Neutrophil (primary cell): ENCODE measurements at regions not wholly inside any gene's neighbourhood (a gene's known extent, or its start where the extent isn't known, plus 50 kb on each side); places are given as distances from the start of the nearest gene placed in this dataset.
"Not testable (repeated sequence)": the region's sequence is repeated elsewhere in the genome, so short reads cannot be mapped to it uniquely, and the experiment has no call there.

Experiments used
- H3K27ac ChIP-seq: fragments of 200-600 bp; sonication (generic); 2 replicates; pipeline ENCODE4 v1.5.1; 2016; ENCODE audit warnings: mild to moderate bottlenecking, moderate library complexity
- H3K27me3 ChIP-seq: fragments of 200-600 bp; sonication (generic); 2 replicates; pipeline ENCODE4 v1.6.0; 2016; ENCODE audit warnings: mild to moderate bottlenecking
- H3K36me3 ChIP-seq: fragments of 200-600 bp; sonication (generic); 2 replicates; pipeline ENCODE4 v1.5.1; 2017
- H3K4me1 ChIP-seq, 2 experiments: fragments of 200-600 bp in 1 of 2; sonication (generic) in 1 of 2; 1 replicate in 1 of 2; 2 replicates in 1 of 2; pipeline versions ENCODE4 v1.5.1 to v1.6.1; 2013 to 2016; ENCODE audit warnings: low read depth in 1 of 2, low read length in 1 of 2, mild to moderate bottlenecking in 1 of 2, moderate library complexity in 1 of 2; ENCODE audit not compliant: control insufficient read depth in 1 of 2, insufficient read depth in 1 of 2
- H3K4me3 ChIP-seq, 2 experiments: fragments of 200-600 bp in 1 of 2; sonication (generic) in 1 of 2; 1 replicate in 1 of 2; 2 replicates in 1 of 2; pipeline ENCODE4 v1.5.1; 2013 to 2016; ENCODE audit warnings: low read depth in 1 of 2, low read length in 1 of 2, mild to moderate bottlenecking in 1 of 2, moderate library complexity in 1 of 2
- H3K9me3 ChIP-seq: fragments of 200-600 bp; sonication (generic); 2 replicates; pipeline ENCODE4 v1.5.1; 2016
- TF ChIP-seq, protein P1 (sequence below): fragments of 200-600 bp; sonication (generic); IDR thresholded peaks from 2 replicates; pipeline ENCODE4 v1.5.1; 2016; ENCODE audit warnings: antibody characterized with exemption

DNA sequence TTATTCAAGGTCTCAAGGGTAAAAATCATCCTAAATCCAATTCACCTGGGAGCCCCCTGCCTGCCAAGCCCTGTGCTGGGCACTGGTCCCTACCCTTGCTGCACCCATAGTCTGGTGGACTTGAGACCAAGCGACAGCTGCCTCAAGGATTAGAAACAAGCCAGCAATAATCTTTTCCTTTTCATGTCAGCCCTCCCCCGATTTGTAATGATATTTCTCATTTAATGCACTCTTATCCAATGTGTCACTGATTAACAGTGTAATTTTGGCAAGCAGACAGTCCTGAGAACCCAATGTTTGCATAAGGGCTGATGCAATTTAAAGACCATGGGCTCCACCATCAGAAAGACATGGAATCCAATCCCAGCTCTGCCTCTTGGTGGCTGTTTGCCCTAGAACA, 108.9 kb downstream of the ACTL7B start:
- Histone ChIP-seq H3K4me3 (no peak overlapping the region), H3K36me3 (no peaks in the 10 kb centered on the region), H3K9me3 (no peaks in the 10 kb centered on the region), H3K27ac (no peak overlapping the region), H3K27me3 (no peaks in the 10 kb centered on the region), H3K4me1 (no peaks in the 10 kb centered on the region)
- TF ChIP-seq, protein P1, sequence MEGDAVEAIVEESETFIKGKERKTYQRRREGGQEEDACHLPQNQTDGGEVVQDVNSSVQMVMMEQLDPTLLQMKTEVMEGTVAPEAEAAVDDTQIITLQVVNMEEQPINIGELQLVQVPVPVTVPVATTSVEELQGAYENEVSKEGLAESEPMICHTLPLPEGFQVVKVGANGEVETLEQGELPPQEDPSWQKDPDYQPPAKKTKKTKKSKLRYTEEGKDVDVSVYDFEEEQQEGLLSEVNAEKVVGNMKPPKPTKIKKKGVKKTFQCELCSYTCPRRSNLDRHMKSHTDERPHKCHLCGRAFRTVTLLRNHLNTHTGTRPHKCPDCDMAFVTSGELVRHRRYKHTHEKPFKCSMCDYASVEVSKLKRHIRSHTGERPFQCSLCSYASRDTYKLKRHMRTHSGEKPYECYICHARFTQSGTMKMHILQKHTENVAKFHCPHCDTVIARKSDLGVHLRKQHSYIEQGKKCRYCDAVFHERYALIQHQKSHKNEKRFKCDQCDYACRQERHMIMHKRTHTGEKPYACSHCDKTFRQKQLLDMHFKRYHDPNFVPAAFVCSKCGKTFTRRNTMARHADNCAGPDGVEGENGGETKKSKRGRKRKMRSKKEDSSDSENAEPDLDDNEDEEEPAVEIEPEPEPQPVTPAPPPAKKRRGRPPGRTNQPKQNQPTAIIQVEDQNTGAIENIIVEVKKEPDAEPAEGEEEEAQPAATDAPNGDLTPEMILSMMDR, result no peak

- no peak overlapping the region for H3K4me3 ChIP-seq
- H3K36me3 ChIP-seq, result no peaks in the 10 kb centered on the region
- TF ChIP-seq, protein P1, result no peak
- H3K4me1 ChIP-seq, result no peaks in the 10 kb centered on the region
- H3K27ac ChIP-seq, result no peak overlapping the region
- no peaks in the 10 kb centered on the region for H3K9me3 ChIP-seq
- H3K27me3 ChIP-seq, result no peaks in the 10 kb centered on the region
Observed at GRCh38 chr9:108746001-108746400, 109.8 kb downstream of the ACTL7B start.

DNA sequence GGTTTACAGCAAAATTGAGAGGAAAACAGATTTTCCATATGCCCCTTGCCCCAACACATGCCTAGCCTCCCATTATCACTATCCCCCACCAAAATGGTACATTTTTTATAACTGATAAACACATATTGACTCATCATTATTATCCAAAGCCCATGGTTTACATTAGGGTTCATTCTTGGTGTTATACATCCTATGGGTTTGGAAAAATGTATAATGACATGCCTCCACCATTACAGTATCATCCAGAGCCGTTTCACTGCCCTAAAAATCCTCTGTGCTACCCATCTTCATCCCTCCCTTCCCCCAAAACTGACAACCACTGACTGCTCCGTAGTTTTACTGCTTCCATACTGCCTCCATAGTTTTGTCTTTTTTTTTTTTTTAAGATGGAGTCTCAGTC, 111.1 kb downstream of the ACTL7B start:
- TF ChIP-seq, protein P1, result no peak
- Histone ChIP-seq H3K36me3 (no peaks in the 10 kb centered on the region), H3K4me1 (no peaks in the 10 kb centered on the region), H3K9me3 (no peaks in the 10 kb centered on the region), H3K27ac (no peak overlapping the region), H3K27me3 (no peaks in the 10 kb centered on the region), H3K4me3 (no peak overlapping the region)

- H3K27ac ChIP-seq, result no peak overlapping the region
- no peaks in the 10 kb centered on the region for H3K9me3 ChIP-seq
- H3K4me3 ChIP-seq, result no peak overlapping the region
- H3K4me1 ChIP-seq, result no peaks in the 10 kb centered on the region
- H3K27me3 ChIP-seq, result no peaks in the 10 kb centered on the region
- TF ChIP-seq, protein P1, result no peak
- no peaks in the 10 kb centered on the region for H3K36me3 ChIP-seq
Observed at GRCh38 chr9:108743901-108744371, 111.8 kb downstream of the ACTL7B start.

- Histone ChIP-seq H3K4me3 (no peak overlapping the region), H3K4me1 (no peaks in the 10 kb centered on the region), H3K9me3 (no peaks in the 10 kb centered on the region), H3K27me3 (no peaks in the 10 kb centered on the region), H3K27ac (no peak overlapping the region), H3K36me3 (no peaks in the 10 kb centered on the region)
- TF ChIP-seq, protein P1, result no peak
Observed at GRCh38 chr9:108743416-108743815, 112.4 kb downstream of the ACTL7B start.

- H3K36me3 ChIP-seq, result no peaks in the 10 kb centered on the region
- no peak overlapping the region for H3K4me3 ChIP-seq
- no peaks in the 10 kb centered on the region for H3K9me3 ChIP-seq
- TF ChIP-seq, protein P1, result no peak
- no peaks in the 10 kb centered on the region for H3K4me1 ChIP-seq
- H3K27ac ChIP-seq, result no peak overlapping the region
- H3K27me3 ChIP-seq, result no peaks in the 10 kb centered on the region
Observed at GRCh38 chr9:108742191-108742590, 113.6 kb downstream of the ACTL7B start.

DNA sequence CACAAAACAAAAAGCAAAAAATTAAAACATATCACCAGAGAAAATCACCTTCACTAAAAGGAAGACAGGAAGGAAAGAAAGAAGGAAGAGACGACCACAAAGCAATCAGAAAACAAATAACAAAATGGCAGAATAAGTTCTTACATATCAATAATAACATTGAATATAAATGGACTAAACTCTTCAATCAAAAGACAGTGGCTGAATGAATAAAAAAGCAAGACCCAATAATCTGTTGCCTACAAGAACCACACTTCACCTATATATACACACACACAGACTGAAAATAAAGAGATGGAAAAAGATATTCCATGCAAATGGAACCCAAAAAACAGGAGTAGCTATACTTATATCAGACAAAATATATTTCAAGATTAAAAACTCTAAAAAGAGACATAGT, 124.5 kb downstream of the ACTL7B start:
- not testable (repeated sequence) for H3K4me1 ChIP-seq, H3K4me3 ChIP-seq, H3K27ac ChIP-seq, H3K27me3 ChIP-seq, H3K9me3 ChIP-seq, H3K36me3 ChIP-seq
